HG03432 (cell line): ENCODE measurements at regions not wholly inside any gene's neighbourhood (a gene's known extent, or its start where the extent isn't known, plus 50 kb on each side); places are given as distances from the start of the nearest gene placed in this dataset.

Experiments used
- ATAC-seq: cut with Tn5 transposase; IDR thresholded peaks from one replicate; pipeline ENCODE4 v1.9.1; 2021; ENCODE audit warnings: mild to moderate bottlenecking, moderate library complexity; ENCODE audit not compliant: unreplicated experiment

- ATAC-seq: no peak
These were observed 137.8 kb downstream of the RRAGC start for GRCh38 chr1:38721816-38722215.

GRCh38 chr1:38719880-38720279 is 139.7 kb downstream of the RRAGC start:
- ATAC-seq: no peak

GRCh38 chr1:38718031-38718430 is 141.5 kb downstream of the RRAGC start:
- ATAC-seq: no peak

GRCh38 chr1:38716229-38716628 is 143.3 kb downstream of the RRAGC start:
- ATAC-seq: no peak

- ATAC-seq: no peak
These were observed 144.2 kb downstream of the RRAGC start for GRCh38 chr1:38715415-38715814.

GRCh38 chr1:38712046-38712445 is 147.5 kb downstream of the RRAGC start:
- ATAC-seq: no peak

GRCh38 chr1:38708701-38709258 is 150.8 kb downstream of the RRAGC start:
- no peak for ATAC-seq

GRCh38 chr1:38701088-38701487 is 158.5 kb downstream of the RRAGC start:
- ATAC-seq: no peak

- no peak for ATAC-seq
These were observed 159.5 kb downstream of the RRAGC start for GRCh38 chr1:38700077-38700470.

- no peak for ATAC-seq
These were observed 160.1 kb downstream of the RRAGC start for GRCh38 chr1:38699330-38700076.

- no peak for ATAC-seq
These were observed 162.2 kb downstream of the RRAGC start for GRCh38 chr1:38697387-38697786.

- no peak for ATAC-seq
These were observed 163.2 kb downstream of the RRAGC start for GRCh38 chr1:38696371-38696770.

GRCh38 chr1:38693759-38694158 is 165.8 kb downstream of the RRAGC start:
- no peak for ATAC-seq

GRCh38 chr1:38693031-38693430 is 166.5 kb downstream of the RRAGC start:
- no peak for ATAC-seq

- no peak for ATAC-seq
These were observed 168.7 kb downstream of the RRAGC start for GRCh38 chr1:38690790-38691449.

GRCh38 chr1:38686927-38687255 is 172.7 kb downstream of the RRAGC start:
- no peak for ATAC-seq

GRCh38 chr1:38686167-38686926 is 173.2 kb downstream of the RRAGC start:
- no peak for ATAC-seq

- no peak for ATAC-seq
These were observed 174.2 kb downstream of the RRAGC start for GRCh38 chr1:38685388-38685787.

- no peak for ATAC-seq
These were observed 178.6 kb downstream of the RRAGC start for GRCh38 chr1:38680801-38681510.

- no peak for ATAC-seq
These were observed 181.8 kb downstream of the RRAGC start for GRCh38 chr1:38677756-38678155.

- ATAC-seq: no peak
These were observed 182.3 kb downstream of the RRAGC start for GRCh38 chr1:38677311-38677710.
